Lower leg skin (tissue), 3 donors: ENCODE measurements at regions not wholly inside any gene's neighbourhood (a gene's known extent, or its start where the extent isn't known, plus 50 kb on each side); places are given as distances from the start of the nearest gene placed in this dataset.

ENCODE experiments used
- CTCF ChIP-seq, 3 donors: fragments of 450-650 bp; IDR thresholded peaks; one replicate each; pipeline ENCODE4 v1.5.1; 2016; ENCODE audit warnings: antibody characterized with exemption in 3 of 3, mild to moderate bottlenecking in 3 of 3, moderate library complexity in 2 of 3
- POLR2A ChIP-seq, 2 donors: fragments of 450-650 bp; IDR thresholded peaks; one replicate each; pipeline ENCODE4 v1.6.1; 2016 to 2017; ENCODE audit warnings: antibody characterized with exemption in 2 of 2, mild to moderate bottlenecking in 1 of 2, moderate library complexity in 1 of 2

- TF ChIP-seq CTCF (IDR thresholded peaks at IDR 0.05) (no peak), POLR2A (IDR thresholded peaks at IDR 0.05) (no peak)
Observed at GRCh38 chr5:135680713-135681112, 101.9 kb upstream of the CXCL14 start.
